IMR-90 (cell line): ENCODE measurements at regions not wholly inside any gene's neighbourhood (a gene's known extent, or its start where the extent isn't known, plus 50 kb on each side); places are given as distances from the start of the nearest gene placed in this dataset.

Experiments used
- ATAC-seq: fragments of 200-7000 bp; cut with Tn5 transposase; 2 replicates; pipeline ENCODE4 v1.9.1; 2020; ENCODE audit warnings: low read depth, mild to moderate bottlenecking, moderate library complexity
- BruUV-seq: library from RNA; stranded (reverse); fragments of 400-500 nt; replicated peaks from 2 replicates; lab custom pipeline; 2021; lab: Mats Ljungman, UMichigan
- CTCF ChIA-PET: fragments of 300-600 bp; formaldehyde crosslinking; extraction: SDS; loops from one replicate; lab custom pipeline; 2021; ENCODE audit warnings: antibody characterized with exemption; lab: Yijun Ruan, JAX
- POLR2A ChIA-PET: fragments of 300-600 bp; sonication (Branson Sonifier 250); formaldehyde crosslinking; loops from one replicate; lab custom pipeline; 2022; ENCODE audit warnings: antibody characterized with exemption; ENCODE audit not compliant: unreplicated experiment; lab: Charles Lee
- DNase-seq: peaks from one replicate; pipeline ENCODE4 v3.0.0; 2013
- H2AFZ ChIP-seq: replicated peaks from 2 replicates; pipeline ENCODE3; 2013; ENCODE audit warnings: low read length, mild to moderate bottlenecking; ENCODE audit not compliant: poor library complexity
- H2AK5ac ChIP-seq: 2 replicates; pipeline ENCODE4 v1.6.1; 2013; ENCODE audit warnings: low read depth, low read length, inconsistent platforms
- H2AK9ac ChIP-seq: replicated peaks from 2 replicates; pipeline ENCODE3; 2013; ENCODE audit warnings: mild to moderate bottlenecking, low read depth, low read length, moderate library complexity; ENCODE audit not compliant: poor library complexity
- H2BK120ac ChIP-seq: 2 replicates; pipeline ENCODE4 v1.6.1; 2013; ENCODE audit warnings: low read depth, low read length, inconsistent platforms
- H2BK15ac ChIP-seq: 3 replicates; pipeline ENCODE4 v1.6.1; 2013; ENCODE audit warnings: low read depth, low read length, inconsistent platforms
- H2BK20ac ChIP-seq: 2 replicates; pipeline ENCODE4 v1.6.1; 2013; ENCODE audit warnings: low read depth, mild to moderate bottlenecking, inconsistent platforms, low read length, moderate library complexity
- H2BK5ac ChIP-seq: 2 replicates; pipeline ENCODE4 v1.6.1; 2013; ENCODE audit warnings: mild to moderate bottlenecking, low read depth, low read length, inconsistent platforms; ENCODE audit not compliant: poor library complexity, severe bottlenecking
- H3K14ac ChIP-seq: replicated peaks from 2 replicates; pipeline ENCODE4 v1.6.1; 2013; ENCODE audit warnings: low read depth, low read length, inconsistent platforms
- H3K18ac ChIP-seq: 2 replicates; pipeline ENCODE4 v1.6.1; 2013; ENCODE audit warnings: low read depth, low read length, control low read depth
- H3K23ac ChIP-seq: 2 replicates; pipeline ENCODE4 v1.6.1; 2013; ENCODE audit warnings: low read depth, low read length, inconsistent platforms
- H3K27ac ChIP-seq: 2 replicates; pipeline ENCODE4 v1.5.1; 2013; ENCODE audit warnings: mild to moderate bottlenecking, control low read depth, low read length; ENCODE audit not compliant: insufficient read depth
- H3K27me3 ChIP-seq: 2 replicates; pipeline ENCODE4 v1.6.1; 2013; ENCODE audit warnings: low read length; ENCODE audit not compliant: control insufficient read depth, insufficient read depth
- H3K36me3 ChIP-seq: 2 replicates; pipeline ENCODE4 v1.6.1; 2013; ENCODE audit warnings: low read length, mixed read lengths; ENCODE audit not compliant: control insufficient read depth, insufficient read depth
- H3K4ac ChIP-seq: 2 replicates; pipeline ENCODE4 v1.6.1; 2013; ENCODE audit warnings: low read depth, low read length, inconsistent platforms
- H3K4me1 ChIP-seq: 2 replicates; pipeline ENCODE4 v1.6.1; 2013; ENCODE audit warnings: low read length, mixed read lengths; ENCODE audit not compliant: control insufficient read depth, insufficient read depth
- H3K4me2 ChIP-seq: 2 replicates; pipeline ENCODE4 v1.6.1; 2013; ENCODE audit warnings: low read depth, mild to moderate bottlenecking, control low read depth, low read length, moderate library complexity
- H3K4me3 ChIP-seq: 2 replicates; pipeline ENCODE4 v1.5.1; 2013; ENCODE audit warnings: low read depth, mild to moderate bottlenecking, control low read depth, low read length, moderate library complexity; ENCODE audit not compliant: insufficient read depth
- H3K56ac ChIP-seq: 2 replicates; pipeline ENCODE4 v1.6.1; 2013; ENCODE audit warnings: low read length, inconsistent platforms; ENCODE audit not compliant: insufficient read depth; ENCODE audit errors: extremely low read depth
- H3K79me1 ChIP-seq, 2 experiments: 2 replicates each; pipeline ENCODE4 v1.6.1; 2013; ENCODE audit warnings: low read length in 2 of 2, inconsistent platforms in 1 of 2, low read depth in 1 of 2
- H3K9ac ChIP-seq: 2 replicates; pipeline ENCODE4 v1.6.1; 2013; ENCODE audit warnings: low read depth, low read length, control low read depth
- H3K9me1 ChIP-seq: 2 replicates; pipeline ENCODE4 v1.6.1; 2013; ENCODE audit warnings: low read length, inconsistent platforms; ENCODE audit not compliant: insufficient read depth
- H3K9me3 ChIP-seq: 2 replicates; pipeline ENCODE4 v1.6.1; 2013; ENCODE audit warnings: low read length; ENCODE audit not compliant: control insufficient read depth, insufficient read depth
- H4K20me1 ChIP-seq: 2 replicates; pipeline ENCODE4 v1.6.1; 2013; ENCODE audit warnings: low read length, inconsistent platforms; ENCODE audit not compliant: insufficient read depth
- H4K5ac ChIP-seq: 2 replicates; pipeline ENCODE4 v1.6.1; 2013; ENCODE audit warnings: mild to moderate bottlenecking, low read depth, low read length, control low read depth
- H4K8ac ChIP-seq, 2 experiments: 2 replicates each; pipeline ENCODE4 v1.6.1; 2013; ENCODE audit warnings: low read depth in 2 of 2, low read length in 2 of 2, control low read depth in 1 of 2, inconsistent platforms in 1 of 2
- H4K91ac ChIP-seq: 2 replicates; pipeline ENCODE4 v1.6.1; 2013; ENCODE audit warnings: low read depth, low read length, inconsistent platforms; ENCODE audit not compliant: insufficient read depth
- RAD21 ChIP-seq: IDR thresholded peaks from 2 replicates; pipeline ENCODE4 v1.6.1; 2012; ENCODE audit warnings: low read length, improper control_type of control experiment
- RCOR1 ChIP-seq: IDR thresholded peaks from 2 replicates; pipeline ENCODE4 v1.6.1; 2012; ENCODE audit warnings: mild to moderate bottlenecking, low read length, improper control_type of control experiment; ENCODE audit not compliant: insufficient replicate concordance
- WGBS, 2 experiments: methylation state at CpG; one replicate each; pipeline versions ENCODE4 v1.1.5 to v1.1.7; 2013; ENCODE audit warnings: missing lambda C conversion rate in 2 of 2; ENCODE audit not compliant: insufficient read length in 1 of 2; ENCODE audit errors: extremely low coverage in 2 of 2; 5-methylcytosine and 5-hydroxymethylcytosine counted together
- dilution Hi-C: fragments of 300-500 bp; cut with HindIII; formaldehyde crosslinking; loops from one replicate; pipeline ENCODE4 v1.14.3; 2018; ENCODE audit warnings: low sequenced_read_pairs; ENCODE audit not compliant: unreplicated experiment
- in situ Hi-C: fragments of 300-500 bp; cut with MboI; formaldehyde crosslinking; loops from 3 replicates; pipeline ENCODE4 v1.14.3; 2019; ENCODE audit warnings: low sequenced_read_pairs, inconsistent platforms, mixed read lengths
- intact Hi-C: fragments of 100-400 bp; cut with micrococcal nuclease; formaldehyde crosslinking; loops from 2 replicates; pipeline ENCODE4 v1.10.0; 2022
- TF ChIP-seq, protein P1 (sequence below): conservative IDR thresholded peaks from 2 replicates; pipeline ENCODE4 v1.5.1; 2012; ENCODE audit warnings: mild to moderate bottlenecking, low read depth, low read length, improper control_type of control experiment

DNA sequence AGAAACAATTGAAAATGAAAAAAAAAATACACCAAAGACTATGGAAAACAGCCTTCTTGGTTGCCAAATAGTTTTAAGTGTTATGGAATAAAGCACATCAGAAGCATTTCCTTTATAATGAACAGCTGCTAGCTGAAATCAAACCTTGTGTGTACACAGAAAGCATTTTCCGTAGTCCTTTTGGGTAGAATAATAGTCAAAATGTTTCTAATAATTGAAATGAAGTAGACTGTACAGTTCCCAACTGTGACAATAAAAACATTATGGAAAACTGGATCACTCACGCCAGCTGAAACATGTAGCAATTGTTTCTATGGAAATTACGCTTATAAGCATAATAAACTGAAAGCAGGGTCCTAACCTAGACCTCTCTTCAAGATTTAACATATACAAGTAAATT lies 856.3 kb upstream of the B3GALT2 start:
- POLR2A ChIA-PET = no interaction called here
- in situ Hi-C loops = no loop called here
- no peak overlapping the region for H4K8ac ChIP-seq

More for the DNA sequence above, 856.3 kb upstream of the B3GALT2 start:
- peaks cover 3% of the 10 kb centered on the region for H3K9me1 ChIP-seq
- ATAC-seq = no peak
- WGBS, 2 experiments = no CpG with 5 or more reads among the region's 3 CpGs
- no peak overlapping the region for H3K4me2 ChIP-seq
- no peak overlapping the region for H4K91ac ChIP-seq
- H2BK5ac ChIP-seq = no peak overlapping the region
- no peak overlapping the region for H4K5ac ChIP-seq
- no peak overlapping the region for H3K23ac ChIP-seq
- intact Hi-C loops (loop anchor here (10.0 kb wide), 1 partner anchor 858 kb away; the partner anchor contains the start of gene B3GALT2), dilution Hi-C loops (no loop called here)
- H2AFZ ChIP-seq = no peak overlapping the region
- no peak overlapping the region for H2AK9ac ChIP-seq
- CTCF ChIA-PET = no interaction called here
- no peaks in the 10 kb centered on the region for H3K36me3 ChIP-seq
- no peaks in the 10 kb centered on the region for H3K9me3 ChIP-seq
- H3K79me1 ChIP-seq = no peaks in the 10 kb centered on the region
- no peak overlapping the region for H3K9ac ChIP-seq
- no TSS peak for BruUV-seq
- H3K4ac ChIP-seq = no peak overlapping the region
- no peak for DNase-seq
- H2BK20ac ChIP-seq = no peak overlapping the region
- no peaks in the 10 kb centered on the region for H4K20me1 ChIP-seq
- no peaks in the 10 kb centered on the region for H3K27me3 ChIP-seq
- no peak overlapping the region; the same call in 1 of the 2 replicates for H3K56ac ChIP-seq
- H2BK15ac ChIP-seq = no peak overlapping the region
- no peak overlapping the region for H3K18ac ChIP-seq
- no peak overlapping the region for H3K4me3 ChIP-seq
- no peak overlapping the region for H3K27ac ChIP-seq
- H3K4me1 ChIP-seq = peaks cover 8% of the 10 kb centered on the region
- TF ChIP-seq, protein P1, sequence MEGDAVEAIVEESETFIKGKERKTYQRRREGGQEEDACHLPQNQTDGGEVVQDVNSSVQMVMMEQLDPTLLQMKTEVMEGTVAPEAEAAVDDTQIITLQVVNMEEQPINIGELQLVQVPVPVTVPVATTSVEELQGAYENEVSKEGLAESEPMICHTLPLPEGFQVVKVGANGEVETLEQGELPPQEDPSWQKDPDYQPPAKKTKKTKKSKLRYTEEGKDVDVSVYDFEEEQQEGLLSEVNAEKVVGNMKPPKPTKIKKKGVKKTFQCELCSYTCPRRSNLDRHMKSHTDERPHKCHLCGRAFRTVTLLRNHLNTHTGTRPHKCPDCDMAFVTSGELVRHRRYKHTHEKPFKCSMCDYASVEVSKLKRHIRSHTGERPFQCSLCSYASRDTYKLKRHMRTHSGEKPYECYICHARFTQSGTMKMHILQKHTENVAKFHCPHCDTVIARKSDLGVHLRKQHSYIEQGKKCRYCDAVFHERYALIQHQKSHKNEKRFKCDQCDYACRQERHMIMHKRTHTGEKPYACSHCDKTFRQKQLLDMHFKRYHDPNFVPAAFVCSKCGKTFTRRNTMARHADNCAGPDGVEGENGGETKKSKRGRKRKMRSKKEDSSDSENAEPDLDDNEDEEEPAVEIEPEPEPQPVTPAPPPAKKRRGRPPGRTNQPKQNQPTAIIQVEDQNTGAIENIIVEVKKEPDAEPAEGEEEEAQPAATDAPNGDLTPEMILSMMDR = no peak
- TF ChIP-seq RCOR1 (no peak), RAD21 (no peak)
- H2BK120ac ChIP-seq = no peak overlapping the region
- H2AK5ac ChIP-seq = no peak overlapping the region
- no peak overlapping the region for H3K14ac ChIP-seq
